Upper lobe of right lung (tissue), 1 donor: ENCODE measurements at regions not wholly inside any gene's neighbourhood (a gene's known extent, or its start where the extent isn't known, plus 50 kb on each side); places are given as distances from the start of the nearest gene placed in this dataset.

Source experiments
- ATAC-seq: fragments of 200-7000 bp; cut with Tn5 transposase; one replicate; pipeline ENCODE4 v1.9.1; 2020; ENCODE audit warnings: mild to moderate bottlenecking, moderate library complexity
- DNase-seq: peaks from one replicate; pipeline ENCODE4 v3.0.0-alpha.2; 2020
- H3K27ac ChIP-seq: fragments of 200-600 bp; one replicate; pipeline ENCODE4 v1.8.0; 2022
- H3K27me3 ChIP-seq: fragments of 200-600 bp; one replicate; pipeline ENCODE4 v1.8.0; 2022; ENCODE audit warnings: mild to moderate bottlenecking
- H3K36me3 ChIP-seq: fragments of 200-600 bp; one replicate; pipeline ENCODE4 v1.8.0; 2022
- H3K4me1 ChIP-seq: fragments of 200-600 bp; one replicate; pipeline ENCODE4 v1.8.0; 2022
- H3K4me3 ChIP-seq: fragments of 200-600 bp; one replicate; pipeline ENCODE4 v1.8.0; 2022; ENCODE audit warnings: mild to moderate bottlenecking
- H3K9me3 ChIP-seq: fragments of 200-600 bp; one replicate; pipeline ENCODE4 v1.8.0; 2022
- CTCF ChIP-seq: fragments of 200-600 bp; IDR thresholded peaks from one replicate; pipeline ENCODE4 v1.8.0; 2022; ENCODE audit warnings: antibody characterized with exemption
- intact Hi-C: fragments of 100-400 bp; cut with DNase I; formaldehyde crosslinking; loops from one replicate; pipeline ENCODE4 v1.11.0; 2022
- donor health status: DM: no; HTN: yes; CAD: no; lungs with severe emphysema.

- H3K27me3 ChIP-seq = no peaks in the 10 kb centered on the region
- intact Hi-C loops = no loop called here
- DNase-seq = no peak
- no peak for TF ChIP-seq CTCF
- no peaks in the 10 kb centered on the region for H3K4me1 ChIP-seq
- no peak overlapping the region for H3K27ac ChIP-seq
- no peak overlapping the region for H3K4me3 ChIP-seq
- no peaks in the 10 kb centered on the region for H3K36me3 ChIP-seq
- peaks cover 10% of the 10 kb centered on the region for H3K9me3 ChIP-seq
- ATAC-seq = no peak
Measured at GRCh38 chr11:121814962-121815361, 301.1 kb downstream of the BLID start.

- H3K4me3 ChIP-seq = no peak overlapping the region
- intact Hi-C loops = no loop called here
- peaks cover 10% of the 10 kb centered on the region for H3K9me3 ChIP-seq
- no peak for TF ChIP-seq CTCF
- ATAC-seq = no peak
- no peak for DNase-seq
- H3K36me3 ChIP-seq = no peaks in the 10 kb centered on the region
- no peaks in the 10 kb centered on the region for H3K4me1 ChIP-seq
- H3K27me3 ChIP-seq = no peaks in the 10 kb centered on the region
- no peak overlapping the region for H3K27ac ChIP-seq
Measured at GRCh38 chr11:121814296-121814695, 301.7 kb downstream of the BLID start.

GRCh38 chr11:121810291-121810690 is 305.7 kb downstream of the BLID start:
- Histone ChIP-seq H3K36me3 (no peaks in the 10 kb centered on the region), H3K4me1 (no peaks in the 10 kb centered on the region), H3K27ac (no peak overlapping the region), H3K9me3 (peaks cover 10% of the 10 kb centered on the region), H3K27me3 (no peaks in the 10 kb centered on the region), H3K4me3 (no peak overlapping the region)
- ATAC-seq (no peak), DNase-seq (no peak)
- no peak for TF ChIP-seq CTCF
- intact Hi-C loops = no loop called here

DNA sequence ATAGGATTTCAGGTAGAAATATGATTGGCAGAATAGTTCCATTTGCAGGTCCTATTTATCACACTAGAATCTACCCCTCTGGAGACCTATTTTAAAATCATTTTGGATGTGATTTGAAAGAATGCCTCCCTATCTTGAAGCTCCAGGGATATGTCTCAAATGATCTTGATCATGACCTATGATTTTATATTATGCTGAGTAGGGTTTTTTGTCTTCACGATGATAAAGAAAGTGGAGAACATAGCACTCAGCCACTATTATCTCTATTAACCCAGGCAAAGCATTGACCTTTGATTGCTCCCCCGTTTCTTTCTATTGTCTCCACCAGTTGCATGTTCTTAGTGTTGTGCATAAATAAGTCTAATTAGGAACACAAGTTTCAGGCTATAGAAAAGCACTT is 307.9 kb downstream of the BLID start:
- no peaks in the 10 kb centered on the region for H3K36me3 ChIP-seq
- DNase-seq (no peak), ATAC-seq (no peak)
- H3K27ac ChIP-seq = no peak overlapping the region
- H3K4me1 ChIP-seq = no peaks in the 10 kb centered on the region
- H3K9me3 ChIP-seq = peaks cover 10% of the 10 kb centered on the region
- no peaks in the 10 kb centered on the region for H3K27me3 ChIP-seq
- no peak overlapping the region for H3K4me3 ChIP-seq
- intact Hi-C loops = no loop called here
- no peak for TF ChIP-seq CTCF

DNA sequence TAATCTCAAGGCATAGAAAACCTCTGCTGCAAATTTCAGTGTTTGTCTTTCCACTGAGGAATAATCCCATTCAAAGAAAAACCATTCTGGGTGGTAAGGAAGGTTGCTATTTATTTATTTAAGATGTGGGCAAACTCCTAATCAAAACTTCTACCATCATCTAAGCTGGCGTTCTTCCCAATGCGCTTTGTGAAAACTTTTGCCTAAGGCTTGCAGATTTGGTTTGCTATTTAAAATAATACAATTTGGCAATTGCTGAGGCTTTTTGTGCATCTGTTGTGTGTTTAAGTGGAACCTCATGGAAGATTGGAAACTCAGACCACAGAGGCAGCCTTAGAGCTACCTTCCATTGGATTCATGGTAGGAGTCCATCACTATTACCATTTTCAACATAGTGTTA is 309.0 kb downstream of the BLID start:
- no peaks in the 10 kb centered on the region for H3K36me3 ChIP-seq
- no peak overlapping the region for H3K27ac ChIP-seq
- ATAC-seq (no peak), DNase-seq (no peak)
- peaks cover under 1% of the 10 kb centered on the region for H3K9me3 ChIP-seq
- TF ChIP-seq CTCF = no peak
- intact Hi-C loops = no loop called here
- no peak overlapping the region for H3K4me3 ChIP-seq
- H3K4me1 ChIP-seq = no peaks in the 10 kb centered on the region
- H3K27me3 ChIP-seq = no peaks in the 10 kb centered on the region

GRCh38 chr11:121802542-121802941 is 313.5 kb downstream of the BLID start:
- no peak for DNase-seq
- no peak for ATAC-seq
- H3K9me3 ChIP-seq = no peaks in the 10 kb centered on the region
- no peak overlapping the region for H3K4me3 ChIP-seq
- no peak overlapping the region for H3K27ac ChIP-seq
- H3K4me1 ChIP-seq = no peaks in the 10 kb centered on the region
- TF ChIP-seq CTCF = no peak
- no peaks in the 10 kb centered on the region for H3K36me3 ChIP-seq
- no peaks in the 10 kb centered on the region for H3K27me3 ChIP-seq
- intact Hi-C loops = no loop called here
